A549 (cell line): ENCODE measurements at regions not wholly inside any gene's neighbourhood (a gene's known extent, or its start where the extent isn't known, plus 50 kb on each side); places are given as distances from the start of the nearest gene placed in this dataset.

Source experiments
- JUNB ChIP-seq: fragments of >200 bp; sonication (Bioruptor Twin); formaldehyde crosslinking; IDR thresholded peaks from 2 replicates; pipeline ENCODE4 v1.6.1; 2016
- RAD21 ChIP-seq, 2 experiments: fragments of >200 bp in 1 of 2; sonication (Bioruptor Twin) in 1 of 2; formaldehyde crosslinking in 1 of 2; IDR thresholded peaks in 1 of 2; conservative IDR thresholded peaks in 1 of 2; 2 replicates in 1 of 2; 3 replicates in 1 of 2; pipeline ENCODE4 v1.6.1; 2012 to 2018; ENCODE audit warnings: inconsistent platforms in 1 of 2

DNA sequence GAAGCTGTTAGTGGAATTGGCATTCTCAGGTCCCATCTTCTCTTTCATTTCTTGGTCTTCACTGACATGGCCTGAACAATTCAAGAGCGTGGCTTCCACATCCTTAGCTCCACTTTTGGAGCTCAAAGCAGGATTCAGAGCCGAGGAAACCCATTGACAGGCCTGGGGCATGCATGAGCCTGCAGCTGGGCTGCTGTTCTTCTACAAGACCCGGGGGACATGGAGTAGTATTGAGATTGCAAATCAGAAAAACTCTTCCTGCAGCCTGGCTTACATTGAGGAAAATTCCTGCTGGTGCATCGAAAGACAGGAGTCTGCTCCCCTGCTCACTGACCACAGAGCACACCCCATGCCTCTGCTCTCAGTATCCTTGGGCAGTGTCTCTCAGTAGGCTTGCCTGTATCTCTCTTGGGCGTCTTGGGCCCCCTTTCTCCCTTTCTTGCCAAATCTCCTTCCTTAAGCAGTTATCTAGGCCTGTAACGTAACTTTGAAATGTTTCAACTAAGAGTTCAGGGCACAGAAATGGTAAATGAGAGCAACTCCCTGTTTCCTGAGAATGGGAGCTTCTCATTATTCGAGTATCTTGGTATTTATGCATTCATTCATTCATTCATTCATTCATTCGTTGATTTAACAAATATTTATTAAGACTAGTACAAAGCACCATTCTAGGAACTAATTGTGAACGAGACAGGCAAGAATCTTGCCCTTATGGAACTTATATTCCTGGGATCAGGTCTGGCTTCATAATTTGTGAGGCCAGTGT, 603.6 kb upstream of the CLINT1 start:
- TF ChIP-seq RAD21 (conservative IDR thresholded peaks at IDR 0.05 in 1 of 2, IDR thresholded peaks at IDR 0.05 in 1 of 2), result no peak
- TF ChIP-seq JUNB, result no peak
